ENCODE measurements at regions not wholly inside any gene's neighbourhood (a gene's known extent, or its start where the extent isn't known, plus 50 kb on each side); places are given as distances from the start of the nearest gene placed in this dataset.

DNA sequence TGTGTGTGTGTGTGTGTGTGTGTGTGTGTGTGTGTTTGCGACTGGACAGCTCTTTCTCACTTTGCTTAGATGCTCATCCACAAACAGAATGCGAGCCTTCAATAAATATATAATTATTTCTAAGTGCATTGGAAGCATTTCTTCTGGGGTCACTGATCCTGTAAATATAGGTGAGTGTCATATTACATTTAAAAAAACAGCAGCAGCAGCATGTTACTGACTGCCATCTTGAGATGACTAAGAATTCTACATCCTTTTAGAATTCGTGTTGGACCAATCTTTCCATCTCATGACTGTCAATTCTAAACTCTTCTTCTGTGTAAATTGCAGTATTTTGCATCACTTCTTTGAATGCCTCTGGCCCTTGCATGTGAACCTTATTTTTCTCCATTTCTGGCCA lies 238.0 kb upstream of the DDI1 start:
- TF ChIP-seq EZH2 (IDR thresholded peaks at IDR 0.05; ENCODE audit: low read depth) (no peak), CTCF (conservative IDR thresholded peaks at IDR 0.05) (no peak)
- Histone ChIP-seq H3K27ac (no peak overlapping the region), H3F3A (ENCODE audit: insufficient read depth, low read depth) (no peaks in the 10 kb centered on the region), H3K9me2 (ENCODE audit: insufficient read depth) (no peaks in the 10 kb centered on the region), H3K4me1 (replicated peaks; ENCODE audit: insufficient read depth) (no peaks in the 10 kb centered on the region), H4K20me1 (ENCODE audit: insufficient read depth) (no peaks in the 10 kb centered on the region), H3K27me3 (ENCODE audit: insufficient read depth, low read depth) (no peaks in the 10 kb centered on the region), H3K4me3 (no peak overlapping the region), H3K79me2 (ENCODE audit: low read depth) (no peaks in the 10 kb centered on the region), H2AFZ (no peak overlapping the region), H3K4me2 (no peak overlapping the region), H3K36me3 (ENCODE audit: low read depth) (no peaks in the 10 kb centered on the region), H3K9me3 (ENCODE audit: insufficient read depth, low read depth) (no peaks in the 10 kb centered on the region)
- intact Hi-C loops (cut with micrococcal nuclease; ENCODE audit: unreplicated experiment): no loop called here
- BruUV-seq (replicated peaks): no TSS peak
- CTCF ChIA-PET: no interaction called here
- POLR2A ChIA-PET (ENCODE audit: unreplicated experiment): interaction anchor here (0.6 kb wide), 1 partner anchor 8 kb away, joined by 12 read pairs; no protein-coding TSS in a partner anchor
- no peak for DNase-seq

GRCh38 chr11:103800406-103801114 lies 235.9 kb upstream of the DDI1 start:
- Histone ChIP-seq H3F3A (ENCODE audit: insufficient read depth, low read depth) (no peaks in the 10 kb centered on the region), H3K36me3 (ENCODE audit: low read depth) (no peaks in the 10 kb centered on the region), H3K27ac (no peak overlapping the region), H3K4me3 (no peak overlapping the region), H3K9me3 (ENCODE audit: insufficient read depth, low read depth) (no peaks in the 10 kb centered on the region), H3K79me2 (ENCODE audit: low read depth) (no peaks in the 10 kb centered on the region), H3K4me1 (replicated peaks; ENCODE audit: insufficient read depth) (no peaks in the 10 kb centered on the region), H3K27me3 (ENCODE audit: insufficient read depth, low read depth) (no peaks in the 10 kb centered on the region), H4K20me1 (ENCODE audit: insufficient read depth) (no peaks in the 10 kb centered on the region), H3K4me2 (no peak overlapping the region), H2AFZ (peak overlapping the region; percentile 41; the same call in 1 of the 2 replicates), H3K9me2 (ENCODE audit: insufficient read depth) (no peaks in the 10 kb centered on the region)
- TF ChIP-seq CTCF (conservative IDR thresholded peaks at IDR 0.05) (no peak), EZH2 (IDR thresholded peaks at IDR 0.05; ENCODE audit: low read depth) (no peak)
- no TSS peak for BruUV-seq (replicated peaks)
- CTCF ChIA-PET: interaction anchor here (0.6 to 0.7 kb wide), 2 partner anchors 112 to 196 kb away, joined by 3 to 6 read pairs; no protein-coding TSS in a partner anchor
- intact Hi-C loops (cut with micrococcal nuclease; ENCODE audit: unreplicated experiment): no loop called here
- POLR2A ChIA-PET (ENCODE audit: unreplicated experiment): no interaction called here
- no peak for DNase-seq

DNA sequence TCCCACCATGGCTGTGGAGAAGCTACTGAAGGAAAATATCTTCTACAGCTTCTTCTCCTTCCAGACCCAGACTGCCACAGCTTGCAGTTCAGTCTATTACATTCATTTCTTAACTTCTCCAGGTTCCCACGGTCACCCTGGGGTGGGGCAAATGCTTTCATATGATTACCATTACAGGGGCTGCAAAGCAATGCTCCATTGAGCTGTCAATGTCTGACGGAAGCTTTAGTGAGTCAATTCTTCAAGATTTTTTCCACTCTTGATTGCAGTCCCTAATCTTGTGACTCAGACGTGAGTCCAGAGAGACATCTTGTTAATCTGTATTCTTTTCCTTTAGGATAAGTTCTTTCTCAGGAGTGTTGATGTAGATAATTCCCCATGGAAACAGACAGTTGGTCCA lies 233.4 kb upstream of the DDI1 start:
- Histone ChIP-seq H3K4me2 (no peak overlapping the region), H3F3A (ENCODE audit: insufficient read depth, low read depth) (no peaks in the 10 kb centered on the region), H3K79me2 (ENCODE audit: low read depth) (no peaks in the 10 kb centered on the region), H4K20me1 (ENCODE audit: insufficient read depth) (no peaks in the 10 kb centered on the region), H3K27me3 (ENCODE audit: insufficient read depth, low read depth) (no peaks in the 10 kb centered on the region), H3K9me3 (ENCODE audit: insufficient read depth, low read depth) (no peaks in the 10 kb centered on the region), H3K36me3 (ENCODE audit: low read depth) (no peaks in the 10 kb centered on the region), H3K4me3 (no peak overlapping the region), H2AFZ (no peak overlapping the region), H3K4me1 (replicated peaks; ENCODE audit: insufficient read depth) (no peaks in the 10 kb centered on the region), H3K27ac (no peak overlapping the region), H3K9me2 (ENCODE audit: insufficient read depth) (no peaks in the 10 kb centered on the region)
- TF ChIP-seq EZH2 (IDR thresholded peaks at IDR 0.05; ENCODE audit: low read depth) (no peak), CTCF (conservative IDR thresholded peaks at IDR 0.05) (no peak)
- POLR2A ChIA-PET (ENCODE audit: unreplicated experiment): no interaction called here
- no peak for DNase-seq
- BruUV-seq (replicated peaks): no TSS peak
- intact Hi-C loops (cut with micrococcal nuclease; ENCODE audit: unreplicated experiment): no loop called here
- CTCF ChIA-PET: no interaction called here

All from PC-9 (cell line).